SKM-1 (cell line): ENCODE measurements at regions not wholly inside any gene's neighbourhood (a gene's known extent, or its start where the extent isn't known, plus 50 kb on each side); places are given as distances from the start of the nearest gene placed in this dataset.
"Not testable (repeated sequence)": the region's sequence is repeated elsewhere in the genome, so short reads cannot be mapped to it uniquely, and the experiment has no call there.

ENCODE experiments used
- DNase-seq: peaks from one replicate; lab custom pipeline; 2025; ENCODE audit not compliant: unreplicated experiment; lab: John Stamatoyannopoulos, UW

DNA sequence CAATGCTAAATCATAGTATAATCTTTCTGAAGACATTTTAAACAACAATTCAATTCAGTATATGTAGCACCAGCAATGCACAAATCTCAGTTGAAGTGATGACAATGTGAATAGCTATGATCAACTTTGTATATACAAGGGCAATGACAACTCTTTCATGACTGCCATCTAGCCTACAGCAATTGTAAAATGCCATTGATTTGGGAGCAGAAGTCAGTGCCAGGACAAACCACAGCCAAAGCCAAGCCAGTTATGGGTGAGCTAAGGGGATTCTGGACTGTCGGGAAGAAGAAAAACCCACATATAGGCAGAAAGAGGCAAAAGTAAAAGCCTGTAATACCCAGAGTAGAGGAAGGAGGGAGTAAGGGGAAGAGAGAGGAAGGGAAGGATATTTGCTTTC is 238.6 kb downstream of the MID1IP1 start:
- DNase-seq: no peak

DNA sequence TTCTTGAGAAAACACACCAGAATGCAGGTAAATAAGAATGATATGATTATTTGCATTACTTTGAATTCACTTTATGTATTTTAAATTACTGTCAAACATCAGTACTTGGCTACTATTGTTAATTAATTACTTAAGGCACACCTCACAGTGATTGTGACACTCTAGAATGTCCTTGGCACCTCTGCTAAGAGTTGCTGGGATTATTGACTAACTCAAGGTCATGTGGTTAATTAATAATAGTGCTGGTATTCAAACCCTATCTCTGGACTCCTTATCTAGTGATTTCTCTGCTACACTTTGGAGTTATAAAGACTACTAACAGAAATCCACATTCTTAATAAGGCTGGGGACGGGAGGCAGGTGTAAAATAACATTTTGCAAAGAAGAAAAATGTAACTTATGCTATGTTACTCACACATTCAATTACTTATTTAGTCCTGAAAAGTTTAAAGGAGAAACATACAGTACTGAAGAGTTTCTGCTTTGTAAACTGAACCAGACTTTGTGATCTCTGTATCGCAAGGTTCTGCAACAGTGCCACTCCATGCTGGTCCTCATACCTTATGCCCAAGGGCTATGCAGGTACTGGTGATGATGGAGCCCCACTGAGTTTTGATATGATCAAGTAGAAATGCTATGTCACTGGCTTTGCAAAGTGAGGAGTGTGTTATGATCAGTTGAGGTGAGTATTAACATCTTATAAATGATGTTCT is 242.7 kb downstream of the MID1IP1 start:
- no peak for DNase-seq

DNA sequence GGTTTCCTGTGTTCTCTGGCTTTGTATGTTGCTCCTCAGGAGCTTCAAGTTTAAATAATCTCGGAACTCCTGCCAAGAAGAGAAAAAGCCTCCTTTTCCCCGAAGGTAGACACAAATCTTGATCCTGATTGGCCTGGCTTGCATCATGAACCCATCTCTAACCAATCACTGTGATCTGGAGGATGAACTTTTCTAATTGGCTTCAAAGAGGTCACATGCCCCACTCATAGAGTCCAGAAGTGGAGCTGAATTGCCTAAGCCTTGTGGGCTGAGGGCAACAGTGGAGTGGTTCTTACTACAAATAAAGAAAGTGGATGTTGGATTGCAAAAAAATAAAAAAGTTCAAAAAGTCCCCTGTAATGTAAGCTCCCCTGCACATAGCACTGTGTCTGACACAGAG is 245.9 kb downstream of the MID1IP1 start:
- no peak for DNase-seq

DNA sequence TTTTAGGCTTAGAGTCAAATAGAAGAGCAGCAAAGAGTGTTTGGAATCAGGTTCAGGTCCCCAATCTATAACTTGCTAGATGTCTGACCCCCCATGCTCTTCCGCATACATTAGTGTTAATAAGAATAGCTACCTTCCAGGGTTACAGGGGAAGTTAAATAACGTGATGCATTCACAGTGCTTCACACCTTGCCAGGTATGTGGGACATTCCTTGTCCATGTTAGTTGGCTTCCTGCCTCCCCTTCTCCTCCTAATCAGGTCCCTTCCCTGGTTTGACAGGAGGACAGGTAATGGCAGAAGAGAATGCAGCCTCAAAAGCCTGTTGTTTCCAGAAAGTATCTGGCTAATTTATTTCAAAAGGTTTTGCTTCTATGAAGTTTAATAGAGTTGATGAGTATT is 248.7 kb downstream of the MID1IP1 start:
- no peak for DNase-seq

DNA sequence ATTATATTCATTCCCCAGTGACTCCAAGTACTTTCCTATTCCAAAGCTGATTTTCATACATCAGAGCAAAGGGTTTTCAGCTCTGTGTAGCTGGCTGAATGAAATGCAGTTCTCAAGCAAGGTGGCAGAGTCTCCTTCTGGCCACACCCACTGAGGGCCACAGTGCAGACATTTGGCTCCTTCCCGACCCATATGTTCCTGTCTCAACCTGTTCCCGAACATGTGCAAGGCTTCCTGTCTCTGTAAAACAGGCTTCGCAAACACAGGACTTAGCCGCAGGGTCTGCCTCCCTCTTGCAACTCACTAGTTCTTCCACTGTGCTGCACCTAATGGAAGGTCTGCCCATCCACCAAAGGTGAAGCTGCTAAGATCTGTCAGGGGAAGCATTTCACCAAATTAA is 249.2 kb downstream of the MID1IP1 start:
- DNase-seq: no peak

DNA sequence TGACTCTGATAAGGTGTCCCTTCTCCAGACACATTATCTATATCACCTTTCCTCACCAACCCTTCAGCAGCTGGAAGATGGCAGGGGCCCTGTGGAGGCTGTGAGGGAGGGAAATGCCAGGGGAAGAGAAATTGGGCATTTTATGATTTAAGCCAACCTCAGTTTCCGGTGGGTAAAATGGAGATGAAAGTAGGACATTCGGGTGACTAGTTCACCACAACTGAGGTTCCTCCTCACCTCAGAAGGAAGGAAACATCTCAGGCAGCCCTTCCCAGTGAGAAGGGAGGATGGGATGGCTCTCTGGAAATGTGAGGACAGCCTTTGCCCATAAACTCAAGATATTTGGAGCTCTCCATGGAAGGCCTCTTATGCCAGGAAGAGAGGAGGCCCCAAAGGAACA is 251.5 kb downstream of the MID1IP1 start:
- DNase-seq: no peak

DNA sequence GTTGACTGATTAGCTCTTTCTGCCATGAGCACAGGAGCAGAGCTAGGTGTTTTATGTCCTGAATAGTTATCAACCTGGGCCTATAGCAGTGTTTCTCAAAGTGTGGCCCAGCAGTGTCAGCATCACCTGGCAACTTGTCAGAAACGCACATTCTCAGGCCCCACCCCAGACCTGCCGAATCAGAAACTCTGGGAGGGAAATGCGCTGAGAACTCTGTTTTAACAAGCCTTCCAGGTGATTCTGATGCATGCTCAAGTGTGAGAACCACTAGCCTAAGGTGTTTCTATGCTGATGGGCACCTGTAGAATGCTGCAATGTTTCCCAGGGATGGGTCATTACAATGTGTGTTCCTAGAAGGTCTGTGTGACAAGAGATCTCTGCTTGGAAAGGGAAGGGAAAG is 257.5 kb downstream of the MID1IP1 start:
- no peak for DNase-seq

DNA sequence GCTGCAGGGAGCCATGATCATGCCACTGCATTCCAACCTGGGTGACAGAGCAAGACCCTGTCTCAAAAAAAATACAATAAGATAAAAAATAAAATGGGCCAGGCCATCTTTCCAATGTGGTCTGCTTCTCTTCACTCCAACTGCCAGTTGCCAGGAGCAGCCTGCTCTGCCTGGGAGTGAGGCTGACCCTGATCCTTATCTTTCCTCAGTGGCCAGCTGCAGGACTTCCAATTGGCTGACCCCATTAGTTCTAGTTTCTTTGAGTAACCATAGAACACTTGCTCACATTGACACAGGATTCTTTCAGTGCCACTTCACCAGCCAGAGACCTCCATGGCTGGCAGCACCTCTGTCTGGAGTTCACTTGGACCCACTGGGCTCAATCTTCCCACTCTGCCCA is 258.6 kb downstream of the MID1IP1 start:
- DNase-seq: no peak

DNA sequence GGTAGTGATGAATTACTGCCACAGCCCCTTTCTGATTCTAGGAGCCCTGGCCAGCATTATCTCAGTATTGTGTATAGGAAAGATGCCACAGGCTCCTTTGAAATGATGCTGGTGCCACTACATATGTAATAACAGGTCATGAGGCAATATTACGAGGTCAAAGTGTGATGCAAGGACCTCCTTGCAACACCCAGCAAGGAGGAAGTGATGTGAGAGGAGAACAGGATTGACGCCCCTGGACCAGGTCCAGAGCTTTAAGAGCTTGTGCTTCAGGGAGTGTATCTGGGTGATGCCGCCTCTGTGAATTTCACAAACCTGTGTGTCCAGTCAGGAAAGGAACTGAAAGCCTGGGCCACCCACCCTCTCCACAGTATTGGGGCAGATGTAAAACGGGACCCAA is 261.8 kb downstream of the MID1IP1 start:
- DNase-seq: peak; percentile 65

DNA sequence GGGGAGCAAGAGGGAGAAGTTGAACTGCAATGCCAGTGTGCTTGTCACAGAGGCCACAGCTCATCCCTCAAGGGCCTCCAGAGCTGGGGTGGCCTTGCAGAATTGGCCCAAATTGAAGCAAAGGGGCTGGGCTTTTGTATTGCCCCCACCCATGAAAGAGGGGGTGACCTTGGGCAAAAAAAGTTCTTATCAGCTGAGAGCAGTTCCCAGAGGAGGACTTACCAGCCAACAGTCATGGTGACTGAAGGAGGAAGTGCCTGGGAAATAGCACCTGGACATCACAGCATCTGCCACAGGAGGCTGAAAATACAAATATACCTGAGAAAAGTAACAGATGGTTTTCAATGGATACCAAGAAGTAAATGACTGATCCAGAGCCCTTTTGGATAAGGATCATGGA is 262.4 kb downstream of the MID1IP1 start:
- DNase-seq: no peak

DNA sequence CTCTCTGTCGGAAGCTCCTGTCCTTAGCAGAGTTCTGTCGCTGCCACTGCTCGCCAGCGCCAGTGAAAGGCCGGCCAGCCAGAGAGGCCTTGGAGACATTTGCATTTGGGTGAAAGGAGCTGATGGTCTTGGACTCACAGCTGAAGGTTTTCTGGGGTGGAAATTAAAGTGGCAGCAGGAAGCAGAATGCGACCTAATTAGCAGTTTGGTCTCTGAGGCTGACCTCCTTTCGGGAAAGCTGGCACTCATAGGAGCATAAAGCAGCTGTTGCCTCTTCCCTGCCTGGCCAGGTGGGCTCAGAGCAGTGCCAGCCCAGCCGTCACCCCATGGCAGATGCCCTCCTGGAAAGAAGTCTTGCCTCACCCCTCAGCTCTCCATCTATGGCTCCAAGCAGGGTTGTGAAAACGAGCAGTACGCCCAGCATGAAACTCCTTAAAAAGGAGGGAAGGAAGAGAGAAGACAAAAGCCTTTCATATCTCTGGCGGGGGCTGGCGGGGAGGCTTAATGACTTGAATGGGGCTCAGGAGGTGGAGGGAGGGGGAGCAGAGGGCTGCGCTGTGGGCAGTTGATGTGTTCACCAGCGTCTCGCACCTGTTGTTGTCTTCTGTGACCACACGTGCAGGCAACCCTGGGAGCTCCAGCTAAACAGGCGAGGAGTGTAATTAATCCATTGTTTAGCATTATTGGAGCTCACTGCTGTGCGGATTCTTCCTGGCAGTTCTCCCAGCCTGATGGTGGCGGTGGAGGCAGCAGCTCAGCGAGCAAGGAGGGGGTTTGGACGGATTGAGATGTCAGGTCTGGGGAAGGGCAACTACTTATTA is 264.0 kb downstream of the MID1IP1 start:
- no peak for DNase-seq

DNA sequence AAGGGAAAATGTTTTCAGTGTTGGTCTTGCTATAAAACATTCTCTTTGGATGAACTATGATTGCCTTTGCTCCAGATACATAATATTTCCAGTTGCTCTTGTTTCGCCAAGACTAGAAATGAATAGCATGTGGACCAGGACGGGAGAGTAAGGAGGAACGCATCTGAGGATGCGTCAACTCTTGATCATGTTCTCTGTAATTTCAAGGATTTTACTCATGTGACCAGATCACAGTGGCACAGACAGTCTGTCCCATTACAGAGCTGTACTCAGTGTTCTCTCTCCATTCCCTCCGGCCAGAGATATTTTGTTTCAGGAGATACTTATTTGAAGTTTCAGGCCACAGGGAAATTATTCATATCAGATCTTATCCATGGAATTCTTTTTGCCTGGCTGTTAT is 266.6 kb downstream of the MID1IP1 start:
- no peak for DNase-seq

DNA sequence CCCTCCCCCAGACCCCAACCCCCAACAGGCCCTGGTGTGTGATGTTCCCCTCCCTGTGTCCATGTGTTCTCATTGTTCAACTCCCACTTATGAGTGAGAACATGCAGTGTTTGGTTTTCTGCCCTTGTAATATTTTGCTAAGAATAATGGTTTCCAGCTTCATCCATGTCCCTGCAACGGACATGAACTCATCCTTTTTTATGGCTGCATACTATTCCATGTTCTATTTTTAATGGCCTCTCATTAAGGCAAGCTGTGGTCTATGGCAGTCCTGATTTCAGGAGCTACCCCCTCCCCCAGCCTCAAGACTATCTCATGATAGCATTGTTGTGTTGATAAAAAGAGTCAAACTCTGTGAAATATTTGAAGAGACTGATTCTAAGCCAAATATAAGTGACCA is 267.4 kb downstream of the MID1IP1 start:
- not testable (repeated sequence) for DNase-seq

DNA sequence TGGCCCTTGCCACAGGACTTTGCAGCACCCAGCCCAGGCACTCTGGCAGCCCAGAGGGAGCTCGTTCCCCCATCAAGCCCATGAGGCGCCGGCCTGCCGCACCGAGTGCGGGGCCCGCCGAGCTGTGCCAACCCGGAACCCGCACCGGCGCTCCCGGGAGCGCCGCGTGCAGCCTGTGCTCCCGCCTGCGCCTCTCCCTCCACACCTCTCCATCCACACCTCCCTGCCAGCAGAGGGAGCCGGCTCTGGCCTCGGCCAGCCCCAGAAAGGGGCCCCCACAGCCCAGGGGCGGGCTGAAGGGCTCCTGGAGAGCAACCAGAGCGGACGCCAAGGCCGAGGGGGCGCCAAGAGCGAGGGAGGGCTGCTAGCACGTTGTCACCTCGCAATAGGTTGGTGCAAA is 268.8 kb downstream of the MID1IP1 start:
- DNase-seq: no peak

DNA sequence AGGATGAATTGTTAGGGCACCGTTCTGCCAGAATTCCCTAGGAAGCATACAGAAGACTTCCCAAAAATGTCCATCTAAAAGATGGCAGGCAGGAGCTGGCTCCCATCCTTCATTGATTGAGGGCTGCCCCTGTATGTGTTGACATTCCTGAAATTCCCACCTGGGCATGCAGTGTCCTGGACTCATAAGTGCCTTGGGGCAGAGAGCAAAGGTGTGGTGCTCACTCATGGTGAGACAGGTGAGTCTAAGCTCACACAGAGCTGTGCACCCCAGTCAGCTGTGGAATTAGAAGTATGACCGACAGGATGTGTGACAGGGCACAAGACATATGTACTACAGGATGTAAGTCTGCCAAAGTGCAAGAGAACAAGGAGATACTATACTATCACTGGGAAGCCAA is 271.9 kb downstream of the MID1IP1 start:
- no peak for DNase-seq

DNA sequence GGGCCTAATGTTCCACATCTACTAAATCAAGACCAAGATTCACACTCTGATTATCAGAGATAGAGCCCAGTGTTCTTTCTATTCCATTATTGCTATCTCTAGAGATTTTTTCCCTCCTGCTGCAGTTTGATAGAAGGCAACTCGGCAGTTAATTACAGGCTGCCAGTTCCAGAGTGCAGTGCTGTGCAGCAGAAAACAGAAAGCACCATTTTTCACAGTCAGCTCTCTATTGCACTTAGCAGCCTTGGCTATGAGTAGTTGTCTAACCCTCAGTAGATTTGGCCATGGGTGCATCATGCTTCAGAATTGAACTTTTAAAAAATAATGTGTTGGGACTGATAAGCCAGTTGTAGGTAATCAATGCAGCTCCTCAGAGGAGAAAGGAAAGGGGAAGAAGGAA is 295.3 kb downstream of the MID1IP1 start:
- DNase-seq: no peak

DNA sequence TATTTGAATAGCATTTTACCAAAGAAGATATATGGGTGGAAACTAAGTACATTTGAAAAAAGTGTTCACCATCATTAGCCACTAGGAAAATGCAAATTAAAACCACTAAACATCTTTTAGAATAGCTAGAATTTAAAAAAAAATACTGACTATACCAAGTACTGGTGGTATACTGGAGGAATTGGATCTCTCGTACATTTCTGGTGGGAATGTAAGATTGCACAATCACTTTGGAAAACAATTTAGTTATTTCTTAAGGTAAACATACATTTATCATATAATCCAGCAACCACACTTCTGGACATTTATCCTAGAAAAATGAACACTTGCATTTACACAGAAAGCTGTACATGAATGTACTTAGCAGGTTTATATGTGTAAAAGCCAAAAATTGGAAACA is 303.5 kb downstream of the MID1IP1 start:
- DNase-seq: no peak

DNA sequence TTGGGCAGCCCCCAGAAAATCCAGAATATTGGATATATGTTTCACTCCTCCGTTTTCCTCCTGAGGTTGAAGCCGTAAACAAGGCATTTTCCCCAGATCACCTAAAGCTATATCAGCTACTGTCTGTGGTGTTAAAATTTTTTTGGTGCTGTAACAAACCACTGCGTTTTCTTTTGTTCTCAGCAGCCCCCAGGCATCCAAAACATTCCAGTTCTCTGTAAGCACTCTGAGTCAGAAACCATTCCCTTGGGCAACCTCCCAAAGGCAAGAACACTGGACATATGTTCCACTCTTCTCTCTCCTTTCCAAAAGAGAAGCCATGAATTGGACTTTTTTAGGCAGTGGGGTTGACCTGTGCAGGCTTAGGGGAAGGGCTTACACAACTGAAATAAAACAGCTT is 310.9 kb downstream of the MID1IP1 start:
- DNase-seq: no peak

DNA sequence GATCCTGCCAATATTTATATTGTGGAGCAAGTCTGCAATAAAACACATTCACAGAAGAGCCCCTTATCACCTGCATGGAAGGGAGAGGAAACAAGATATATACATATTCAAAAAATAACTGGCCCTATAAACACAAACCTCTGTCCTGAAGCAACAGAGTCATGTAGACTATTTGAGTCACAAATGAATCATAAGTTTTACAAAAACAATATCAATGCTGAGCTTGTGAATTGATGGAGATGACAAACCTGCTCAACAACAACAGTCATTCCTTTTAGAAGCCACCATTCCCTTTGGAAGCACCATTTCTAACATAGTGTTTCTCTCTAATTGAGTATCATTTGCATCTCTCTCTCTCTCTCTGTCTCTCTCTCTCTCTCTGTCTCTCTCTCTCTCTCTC is 313.9 kb downstream of the MID1IP1 start:
- DNase-seq: no peak

DNA sequence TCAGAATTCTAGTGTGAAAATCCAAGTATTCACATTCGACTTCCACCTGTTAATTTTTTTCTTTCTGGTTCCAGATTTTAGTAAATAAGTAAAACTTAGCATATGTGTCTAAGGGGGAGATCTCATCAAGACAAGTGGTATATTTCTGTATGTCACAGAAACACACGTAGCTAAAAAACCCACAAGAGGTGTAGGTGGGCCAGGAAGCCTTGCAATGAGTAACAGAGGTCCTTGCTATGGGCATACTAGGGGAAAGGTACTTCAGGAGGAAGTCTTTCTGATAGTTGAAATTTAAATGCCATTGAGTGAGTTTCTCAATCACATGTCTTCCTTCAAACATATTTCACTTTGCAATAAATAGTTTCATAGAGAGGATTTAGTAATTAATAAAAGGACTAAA is 315.8 kb downstream of the MID1IP1 start:
- DNase-seq: no peak

DNA sequence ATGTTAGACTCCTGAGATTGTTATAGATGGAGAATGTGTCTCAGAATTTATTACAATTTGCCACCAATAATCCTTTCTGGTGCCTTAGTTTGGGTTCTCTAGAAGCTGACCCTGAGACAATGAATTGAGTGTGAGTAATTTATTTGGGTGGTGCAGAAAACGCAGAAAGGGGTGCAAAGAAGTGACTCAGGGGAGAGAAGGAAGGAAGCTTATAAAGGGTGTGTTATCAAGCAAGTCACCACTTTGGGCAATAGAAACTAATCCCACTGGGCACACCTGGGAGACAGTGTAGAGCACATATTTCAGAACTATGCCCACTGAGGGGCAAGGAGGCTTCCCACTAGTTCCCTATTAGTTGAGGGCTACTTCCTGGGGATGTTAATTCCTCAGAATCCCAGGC is 320.6 kb downstream of the MID1IP1 start:
- DNase-seq: no peak

DNA sequence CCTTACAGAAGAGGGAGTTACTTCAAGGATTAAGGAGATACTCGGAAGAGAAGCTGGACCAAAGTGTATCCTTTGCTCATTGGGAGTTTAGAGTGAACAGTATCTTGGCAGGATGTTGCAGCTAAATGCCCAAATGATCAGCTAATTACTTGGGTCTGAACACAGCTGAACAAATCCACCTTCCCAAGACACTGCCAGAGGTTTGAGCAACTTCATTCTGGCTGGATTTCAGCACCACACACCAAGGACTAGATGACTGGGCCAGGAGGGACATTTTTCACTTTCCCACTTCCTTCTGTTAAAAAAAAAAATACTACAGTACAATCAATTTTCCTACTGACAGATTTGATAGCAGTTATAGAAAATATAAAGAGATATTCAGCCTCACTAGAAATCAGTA is 324.6 kb downstream of the MID1IP1 start:
- DNase-seq: no peak

DNA sequence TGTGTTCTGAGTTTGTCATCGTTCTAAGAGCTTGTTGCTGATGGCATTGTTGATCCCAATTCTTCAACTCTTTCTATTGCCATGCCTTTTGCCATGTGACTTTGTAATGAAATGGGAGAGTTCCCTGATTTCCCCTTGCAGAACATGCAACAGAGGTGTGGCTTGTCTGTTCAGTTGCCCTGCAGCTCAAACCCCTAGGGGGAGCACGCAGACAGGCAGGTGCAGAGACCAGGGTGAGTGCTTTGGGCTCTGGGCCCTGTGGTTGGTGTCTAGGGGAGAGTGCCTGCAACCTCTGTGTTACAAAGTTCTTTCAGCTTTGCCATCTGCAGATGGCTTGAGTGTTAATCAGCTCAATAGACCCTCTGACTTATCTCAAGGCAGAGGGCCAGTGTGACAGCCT is 332.7 kb downstream of the MID1IP1 start:
- DNase-seq: no peak
